SKM-1 (cell line): ENCODE measurements at regions not wholly inside any gene's neighbourhood (a gene's known extent, or its start where the extent isn't known, plus 50 kb on each side); places are given as distances from the start of the nearest gene placed in this dataset.

Source experiments
- DNase-seq: peaks from one replicate; lab custom pipeline; 2025; ENCODE audit not compliant: unreplicated experiment; lab: John Stamatoyannopoulos, UW

DNA sequence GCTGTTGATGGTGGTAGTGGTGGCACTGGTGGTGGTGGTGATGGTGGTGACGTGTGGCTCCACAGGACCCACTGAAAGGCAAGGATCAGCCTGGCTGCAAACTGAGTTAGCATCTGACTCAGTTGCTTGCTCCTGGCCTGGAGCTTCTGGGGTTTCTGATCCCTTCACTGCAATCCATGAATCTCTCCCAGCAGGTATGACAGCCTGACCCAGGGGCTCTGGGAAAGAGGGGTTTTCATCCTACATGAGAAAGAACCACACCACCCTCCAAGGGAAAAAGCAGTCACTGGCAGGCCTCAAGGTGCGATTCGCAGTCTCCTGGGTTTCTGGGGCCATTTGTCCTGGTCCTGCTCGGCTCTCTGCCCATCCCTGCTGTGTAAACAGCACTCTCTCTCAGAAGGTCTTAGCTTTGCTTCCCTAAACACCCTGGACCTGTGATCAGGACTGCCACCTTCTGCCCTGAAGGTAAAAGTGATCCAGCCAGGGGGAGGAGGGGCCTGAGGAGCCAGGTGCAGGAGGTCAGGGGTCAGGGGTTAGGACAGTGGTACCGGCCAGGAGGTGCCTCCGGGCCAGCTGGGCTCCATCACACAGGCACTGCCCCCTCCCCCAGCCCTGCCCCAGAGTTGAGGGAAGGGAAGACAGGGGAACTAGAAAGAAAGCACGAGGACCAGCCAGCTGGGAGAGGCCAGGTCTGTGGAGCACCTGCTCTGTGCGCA is 152.0 kb downstream of the BMP7 start:
- no peak for DNase-seq

DNA sequence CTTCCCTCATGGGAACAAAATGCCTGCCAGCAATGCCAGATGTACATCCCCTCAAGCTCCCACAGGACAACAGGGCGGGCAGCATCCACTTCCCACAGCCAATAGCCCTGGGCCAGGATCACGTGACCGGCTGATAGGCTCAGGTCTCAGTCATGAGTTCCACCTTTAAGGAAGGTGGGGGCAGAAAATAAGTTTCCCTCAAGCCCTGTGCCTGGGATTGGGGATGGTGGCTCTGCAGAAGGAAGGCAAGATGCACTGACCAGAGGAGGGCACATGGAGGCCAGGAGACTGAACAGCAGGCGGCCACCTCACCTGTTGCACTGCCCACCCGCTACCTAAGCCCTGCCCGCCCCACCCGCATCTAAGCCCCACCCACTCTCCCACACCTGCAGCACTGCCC is 149.1 kb downstream of the BMP7 start:
- no peak for DNase-seq

DNA sequence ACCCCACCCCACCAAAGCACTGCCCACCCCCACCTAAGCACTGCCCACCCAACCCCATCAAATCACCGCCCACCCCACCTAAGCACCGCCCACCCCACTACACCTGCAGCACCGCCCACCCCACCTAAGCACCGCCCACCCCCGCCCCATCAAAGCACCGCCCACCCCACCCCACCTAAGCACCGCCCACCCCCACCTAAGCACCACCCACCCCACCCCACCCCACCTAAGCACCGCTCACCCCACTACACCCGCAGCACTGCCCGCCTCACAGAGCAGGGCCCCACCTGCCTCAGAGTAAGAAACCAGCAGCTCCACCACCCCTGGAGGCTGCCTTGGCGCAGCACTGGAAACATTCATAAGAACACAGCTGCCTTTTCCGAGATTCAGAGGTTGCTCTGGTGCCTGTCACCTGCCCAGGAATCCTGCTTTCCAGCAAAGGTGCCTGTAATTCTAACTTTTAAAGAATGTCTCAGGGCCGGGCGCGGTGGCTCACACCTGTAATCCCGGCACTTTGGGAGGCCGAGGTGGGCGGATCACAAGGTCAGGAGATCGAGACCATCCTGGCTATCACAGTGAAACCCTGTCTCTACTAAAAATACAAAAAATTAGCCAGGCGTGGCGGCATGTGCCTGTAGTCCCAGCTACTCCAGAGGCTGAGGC is 148.2 kb downstream of the BMP7 start:
- no peak for DNase-seq
